IPS-20b (cell line): ENCODE measurements at regions not wholly inside any gene's neighbourhood (a gene's known extent, or its start where the extent isn't known, plus 50 kb on each side); places are given as distances from the start of the nearest gene placed in this dataset.

Experiments
- H3K27ac ChIP-seq: one replicate; pipeline ENCODE4 v1.5.1; 2013; ENCODE audit warnings: low read length
- H3K27me3 ChIP-seq: 2 replicates; pipeline ENCODE4 v1.6.1; 2013; ENCODE audit warnings: mild to moderate bottlenecking, low read length, inconsistent platforms; ENCODE audit not compliant: insufficient read depth
- H3K36me3 ChIP-seq: 2 replicates; pipeline ENCODE4 v1.6.1; 2013; ENCODE audit warnings: low read depth, mild to moderate bottlenecking, inconsistent platforms, low read length, moderate library complexity; ENCODE audit not compliant: insufficient read depth
- H3K4me1 ChIP-seq: 2 replicates; pipeline ENCODE4 v1.6.1; 2013; ENCODE audit warnings: mild to moderate bottlenecking, control low read depth, inconsistent platforms, low read length, moderate library complexity; ENCODE audit not compliant: insufficient read depth
- H3K4me3 ChIP-seq: 2 replicates; pipeline ENCODE4 v1.5.1; 2013; ENCODE audit warnings: mild to moderate bottlenecking, low read length, inconsistent platforms
- H3K9ac ChIP-seq: 2 replicates; pipeline ENCODE4 v1.6.1; 2013; ENCODE audit warnings: low read depth, mild to moderate bottlenecking, inconsistent platforms, low read length, moderate library complexity
- H3K9me3 ChIP-seq: 2 replicates; pipeline ENCODE4 v1.6.1; 2013; ENCODE audit warnings: mild to moderate bottlenecking, low read depth, low read length, inconsistent platforms; ENCODE audit not compliant: insufficient read depth

- Histone ChIP-seq H3K9ac (no peak overlapping the region), H3K9me3 (no peaks in the 10 kb centered on the region), H3K27ac (no peak overlapping the region), H3K4me3 (no peak overlapping the region), H3K36me3 (no peaks in the 10 kb centered on the region), H3K4me1 (no peaks in the 10 kb centered on the region), H3K27me3 (no peaks in the 10 kb centered on the region)
Measured at GRCh38 chr6:48713612-48714011, 602.6 kb upstream of the PTCHD4 start.

DNA sequence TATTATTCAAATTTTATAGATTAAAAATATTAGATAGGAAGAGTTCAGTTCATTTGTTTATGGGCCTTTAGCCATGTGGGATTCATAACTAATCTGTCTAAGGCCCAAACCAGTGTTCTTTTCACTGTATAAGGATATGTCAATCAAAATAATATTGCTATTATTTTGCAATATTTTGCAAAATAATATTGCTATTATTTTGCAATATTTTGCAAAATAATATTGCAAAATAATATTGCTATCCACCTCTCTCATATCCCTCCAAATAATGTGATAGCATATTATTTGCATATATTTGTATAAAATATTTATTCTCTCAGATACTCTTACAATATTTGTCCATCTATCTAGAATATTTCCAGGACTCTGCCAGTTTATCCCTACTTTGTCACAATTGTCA is 595.3 kb upstream of the PTCHD4 start:
- Histone ChIP-seq H3K27me3 (no peaks in the 10 kb centered on the region), H3K4me3 (no peak overlapping the region), H3K4me1 (no peaks in the 10 kb centered on the region), H3K36me3 (no peaks in the 10 kb centered on the region), H3K27ac (no peak overlapping the region), H3K9me3 (no peaks in the 10 kb centered on the region), H3K9ac (no peak overlapping the region)

- no peak overlapping the region for H3K27ac ChIP-seq
- no peaks in the 10 kb centered on the region for H3K9me3 ChIP-seq
- no peaks in the 10 kb centered on the region for H3K27me3 ChIP-seq
- no peaks in the 10 kb centered on the region for H3K36me3 ChIP-seq
- H3K4me3 ChIP-seq: no peak overlapping the region
- H3K4me1 ChIP-seq: no peaks in the 10 kb centered on the region
- H3K9ac ChIP-seq: no peak overlapping the region
Measured at GRCh38 chr6:48701572-48701971, 590.6 kb upstream of the PTCHD4 start.

GRCh38 chr6:48695872-48696271 is 584.9 kb upstream of the PTCHD4 start:
- Histone ChIP-seq H3K36me3 (no peaks in the 10 kb centered on the region), H3K27me3 (no peaks in the 10 kb centered on the region), H3K27ac (no peak overlapping the region), H3K4me3 (no peak overlapping the region), H3K9ac (no peak overlapping the region), H3K4me1 (no peaks in the 10 kb centered on the region), H3K9me3 (no peaks in the 10 kb centered on the region; the same call in 1 of the 2 replicates)

- peaks cover 7% of the 10 kb centered on the region; the same call in 1 of the 2 replicates for H3K9me3 ChIP-seq
- H3K9ac ChIP-seq: no peak overlapping the region
- no peak overlapping the region for H3K4me3 ChIP-seq
- no peaks in the 10 kb centered on the region for H3K36me3 ChIP-seq
- no peaks in the 10 kb centered on the region for H3K4me1 ChIP-seq
- H3K27ac ChIP-seq: no peak overlapping the region
- H3K27me3 ChIP-seq: no peaks in the 10 kb centered on the region
Measured at GRCh38 chr6:48691420-48691819, 580.4 kb upstream of the PTCHD4 start.

DNA sequence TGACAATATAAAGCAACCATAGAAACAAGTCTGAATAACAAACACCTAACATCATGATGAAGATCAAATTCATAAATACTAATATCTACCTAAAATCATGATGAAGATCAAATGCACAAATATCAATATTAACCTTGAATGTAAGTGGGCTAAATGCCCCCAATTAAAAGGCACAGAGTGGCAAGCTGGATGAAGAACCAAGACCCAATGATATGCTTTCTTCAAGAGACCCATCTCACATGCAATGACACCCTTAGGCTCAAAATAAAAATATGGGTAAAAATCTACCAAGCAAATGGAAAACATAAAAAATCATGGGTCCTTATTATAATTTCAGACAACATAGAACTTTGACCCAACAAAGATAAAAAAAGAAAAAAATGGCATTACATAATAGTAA is 578.5 kb upstream of the PTCHD4 start:
- H3K36me3 ChIP-seq: no peaks in the 10 kb centered on the region
- peaks cover 7% of the 10 kb centered on the region; the same call in 1 of the 2 replicates for H3K9me3 ChIP-seq
- H3K27me3 ChIP-seq: no peaks in the 10 kb centered on the region
- H3K4me1 ChIP-seq: no peaks in the 10 kb centered on the region
- no peak overlapping the region for H3K9ac ChIP-seq
- H3K4me3 ChIP-seq: no peak overlapping the region
- no peak overlapping the region for H3K27ac ChIP-seq

- H3K36me3 ChIP-seq: no peaks in the 10 kb centered on the region
- H3K4me1 ChIP-seq: no peaks in the 10 kb centered on the region
- H3K9me3 ChIP-seq: no peaks in the 10 kb centered on the region
- H3K4me3 ChIP-seq: no peak overlapping the region
- H3K27me3 ChIP-seq: no peaks in the 10 kb centered on the region
- H3K27ac ChIP-seq: no peak overlapping the region
- no peak overlapping the region for H3K9ac ChIP-seq
Measured at GRCh38 chr6:48678390-48678789, 567.4 kb upstream of the PTCHD4 start.

DNA sequence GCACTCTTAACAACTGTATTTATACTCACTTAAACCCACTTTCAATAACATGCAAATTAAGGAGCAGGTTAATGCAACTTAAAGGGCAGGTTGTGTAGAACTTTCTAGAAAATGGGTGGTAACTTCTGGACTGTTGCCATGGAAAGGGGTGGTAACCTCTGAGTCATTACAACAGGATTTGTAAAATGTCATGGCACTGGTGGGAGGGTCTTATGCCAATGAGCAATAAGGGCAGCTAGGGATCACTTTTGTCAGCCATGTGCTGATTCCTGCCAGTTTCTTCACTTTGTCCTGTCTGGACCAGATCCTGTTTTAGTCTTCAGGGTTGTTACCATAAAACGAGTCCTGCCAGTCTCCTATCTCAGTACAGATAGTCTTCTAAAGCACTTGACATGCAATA is 560.5 kb upstream of the PTCHD4 start:
- H3K9ac ChIP-seq: no peak overlapping the region
- no peak overlapping the region for H3K4me3 ChIP-seq
- H3K4me1 ChIP-seq: no peaks in the 10 kb centered on the region
- no peaks in the 10 kb centered on the region for H3K27me3 ChIP-seq
- H3K9me3 ChIP-seq: peaks cover 11% of the 10 kb centered on the region
- no peak overlapping the region for H3K27ac ChIP-seq
- no peaks in the 10 kb centered on the region for H3K36me3 ChIP-seq

- Histone ChIP-seq H3K9ac (no peak overlapping the region), H3K4me1 (no peaks in the 10 kb centered on the region), H3K4me3 (no peak overlapping the region), H3K27me3 (no peaks in the 10 kb centered on the region), H3K27ac (no peak overlapping the region), H3K9me3 (peaks cover 11% of the 10 kb centered on the region), H3K36me3 (no peaks in the 10 kb centered on the region)
Measured at GRCh38 chr6:48670546-48670945, 559.5 kb upstream of the PTCHD4 start.

- Histone ChIP-seq H3K4me1 (no peaks in the 10 kb centered on the region), H3K9me3 (peaks cover 11% of the 10 kb centered on the region), H3K27ac (no peak overlapping the region), H3K4me3 (no peak overlapping the region), H3K36me3 (no peaks in the 10 kb centered on the region), H3K27me3 (no peaks in the 10 kb centered on the region), H3K9ac (no peak overlapping the region)
Measured at GRCh38 chr6:48667797-48668196, 556.8 kb upstream of the PTCHD4 start.

- H3K36me3 ChIP-seq: no peaks in the 10 kb centered on the region
- no peaks in the 10 kb centered on the region for H3K4me1 ChIP-seq
- H3K9ac ChIP-seq: no peak overlapping the region
- H3K27ac ChIP-seq: no peak overlapping the region
- H3K27me3 ChIP-seq: no peaks in the 10 kb centered on the region
- H3K4me3 ChIP-seq: no peak overlapping the region
- H3K9me3 ChIP-seq: no peaks in the 10 kb centered on the region
Measured at GRCh38 chr6:48664826-48665225, 553.8 kb upstream of the PTCHD4 start.

- H3K36me3 ChIP-seq: no peaks in the 10 kb centered on the region
- no peak overlapping the region for H3K27ac ChIP-seq
- H3K4me3 ChIP-seq: no peak overlapping the region
- no peaks in the 10 kb centered on the region for H3K27me3 ChIP-seq
- H3K9me3 ChIP-seq: no peaks in the 10 kb centered on the region
- H3K9ac ChIP-seq: no peak overlapping the region
- no peaks in the 10 kb centered on the region for H3K4me1 ChIP-seq
Measured at GRCh38 chr6:48658915-48659314, 547.9 kb upstream of the PTCHD4 start.

GRCh38 chr6:48641544-48641943 is 530.5 kb upstream of the PTCHD4 start:
- H3K4me3 ChIP-seq: no peak overlapping the region
- H3K9ac ChIP-seq: no peak overlapping the region
- no peaks in the 10 kb centered on the region for H3K4me1 ChIP-seq
- H3K36me3 ChIP-seq: no peaks in the 10 kb centered on the region
- H3K27ac ChIP-seq: no peak overlapping the region
- peaks cover 9% of the 10 kb centered on the region; the same call in 1 of the 2 replicates for H3K9me3 ChIP-seq
- no peaks in the 10 kb centered on the region for H3K27me3 ChIP-seq
